GM23338 (cell line): ENCODE measurements at regions not wholly inside any gene's neighbourhood (a gene's known extent, or its start where the extent isn't known, plus 50 kb on each side); places are given as distances from the start of the nearest gene placed in this dataset.

Experiments
- ATAC-seq: fragments of 200-7000 bp; cut with Tn5 transposase; 3 replicates; pipeline ENCODE4 v1.9.1; 2020
- DNase-seq: peaks from one replicate; pipeline ENCODE4 v3.0.0-alpha.2; 2015; ENCODE audit warnings: low spot score
- H2AFZ ChIP-seq: fragments of 200-600 bp; sonication (generic); 2 replicates; pipeline ENCODE4 v1.8.0; 2016; ENCODE audit warnings: antibody characterized with exemption, mild to moderate bottlenecking, moderate library complexity
- H3F3A ChIP-seq: fragments of 200-600 bp; sonication (generic); replicated peaks from 2 replicates; pipeline ENCODE4 v1.8.0; 2017; ENCODE audit warnings: antibody characterized with exemption, mixed run types, low read depth
- H3K27ac ChIP-seq: fragments of 200-600 bp; sonication (generic); 2 replicates; pipeline ENCODE4 v1.6.1; 2016; ENCODE audit warnings: low read depth
- H3K27me3 ChIP-seq: fragments of 200-600 bp; sonication (generic); 2 replicates; pipeline ENCODE4 v1.8.0; 2016; ENCODE audit warnings: mild to moderate bottlenecking, mixed run types, moderate library complexity; ENCODE audit not compliant: insufficient read depth
- H3K36me3 ChIP-seq: fragments of 200-600 bp; sonication (generic); 2 replicates; pipeline ENCODE4 v1.8.0; 2016; ENCODE audit warnings: mild to moderate bottlenecking; ENCODE audit not compliant: insufficient read depth
- H3K4me1 ChIP-seq: fragments of 200-600 bp; sonication (generic); 2 replicates; pipeline ENCODE4 v1.8.0; 2016; ENCODE audit warnings: mild to moderate bottlenecking, moderate library complexity; ENCODE audit not compliant: insufficient read depth
- H3K4me2 ChIP-seq: fragments of 200-600 bp; sonication (generic); 2 replicates; pipeline ENCODE4 v1.7.1; 2017; ENCODE audit warnings: mixed run types
- H3K4me3 ChIP-seq: fragments of 200-600 bp; sonication (generic); 2 replicates; pipeline ENCODE4 v1.6.1; 2016; ENCODE audit warnings: mixed run types
- H3K79me2 ChIP-seq: fragments of 200-600 bp; sonication (generic); replicated peaks from 2 replicates; pipeline ENCODE4 v1.8.0; 2017; ENCODE audit warnings: mild to moderate bottlenecking; ENCODE audit not compliant: insufficient read depth
- H3K9me2 ChIP-seq: fragments of 200-600 bp; sonication (generic); 2 replicates; pipeline ENCODE4 v1.8.0; 2017; ENCODE audit not compliant: insufficient read depth
- H4K20me1 ChIP-seq: fragments of 200-600 bp; sonication (generic); replicated peaks from 2 replicates; pipeline ENCODE4 v1.8.0; 2017; ENCODE audit warnings: mild to moderate bottlenecking; ENCODE audit not compliant: insufficient read depth
- H3K27ac Mint-ChIP-seq: 2 replicates; pipeline ENCODE4 v1.8.0; 2020; ENCODE audit warnings: inconsistent platforms, mild to moderate bottlenecking, moderate library complexity, mixed read lengths
- H3K27me3 Mint-ChIP-seq: 3 replicates; pipeline ENCODE4 v1.8.0; 2022; ENCODE audit warnings: low read depth, mild to moderate bottlenecking, moderate library complexity, mixed read lengths, inconsistent platforms; ENCODE audit not compliant: insufficient read depth, poor library complexity
- H3K36me3 Mint-ChIP-seq: 3 replicates; pipeline ENCODE4 v1.8.0; 2021; ENCODE audit warnings: low read depth, mild to moderate bottlenecking, inconsistent platforms, moderate library complexity, mixed read lengths
- H3K4me1 Mint-ChIP-seq: 3 replicates; pipeline ENCODE4 v1.8.0; 2020; ENCODE audit warnings: mild to moderate bottlenecking, inconsistent platforms, mixed read lengths
- H3K4me3 Mint-ChIP-seq: 3 replicates; pipeline ENCODE4 v1.8.0; 2021; ENCODE audit warnings: moderate library complexity, mild to moderate bottlenecking, inconsistent platforms, mixed read lengths
- H3K9me3 Mint-ChIP-seq: 3 replicates; pipeline ENCODE4 v1.8.0; 2020; ENCODE audit warnings: moderate library complexity, mild to moderate bottlenecking, inconsistent platforms, mixed read lengths
- CTCF ChIP-seq, 2 experiments: fragments of 200-600 bp in 1 of 2; sonication (generic) in 1 of 2; conservative IDR thresholded peaks; 2 replicates each; pipeline versions ENCODE4 v1.5.1 to v1.6.1; 2016 to 2017; ENCODE audit warnings: antibody characterized with exemption in 2 of 2, low read depth in 2 of 2, mild to moderate bottlenecking in 2 of 2, moderate library complexity in 1 of 2
- ETS1 ChIP-seq: IDR thresholded peaks from 2 replicates; pipeline ENCODE4 v1.6.1; 2016; ENCODE audit warnings: antibody characterized with exemption
- EZH2 ChIP-seq: fragments of 200-600 bp; sonication (generic); IDR thresholded peaks from one replicate; pipeline ENCODE4 v1.8.0; 2017; ENCODE audit warnings: antibody characterized with exemption, mild to moderate bottlenecking, low read depth; ENCODE audit not compliant: unreplicated experiment
- EZH2phosphoT487 ChIP-seq: fragments of 200-600 bp; sonication (generic); IDR thresholded peaks from one replicate; pipeline ENCODE4 v1.8.1; 2018; ENCODE audit warnings: antibody characterized with exemption; ENCODE audit not compliant: unreplicated experiment
- JUNB ChIP-seq: IDR thresholded peaks from one replicate; pipeline ENCODE4 v1.6.1; 2016; ENCODE audit warnings: antibody characterized with exemption; ENCODE audit not compliant: unreplicated experiment
- POLR2AphosphoS5 ChIP-seq: IDR thresholded peaks from 2 replicates; pipeline ENCODE4 v1.6.1; 2016; ENCODE audit warnings: antibody characterized with exemption, low read depth
- REST ChIP-seq: IDR thresholded peaks from one replicate; pipeline ENCODE4 v1.6.1; 2018; ENCODE audit warnings: antibody characterized with exemption; ENCODE audit not compliant: unreplicated experiment
- STAT1 ChIP-seq: IDR thresholded peaks from one replicate; pipeline ENCODE4 v1.6.1; 2016; ENCODE audit warnings: antibody characterized with exemption; ENCODE audit not compliant: unreplicated experiment
- ZNF331 ChIP-seq: fragments of 250-450 bp; sonication (Bioruptor Pico); IDR thresholded peaks from 2 replicates; pipeline ENCODE4 v1.5.0; 2020; ENCODE audit warnings: low read depth, mild to moderate bottlenecking, moderate library complexity
- ZNF462 ChIP-seq: fragments of 250-450 bp; sonication (Bioruptor Pico); IDR thresholded peaks from 2 replicates; pipeline ENCODE4 v1.5.0; 2020; ENCODE audit warnings: mild to moderate bottlenecking, moderate library complexity

- TF ChIP-seq EZH2phosphoT487 (no peak), ZNF331 (CRISPR knock-in tag) (no peak), REST (no peak), POLR2AphosphoS5 (no peak), STAT1 (no peak)
Observed at GRCh38 chr7:25722856-25723255, 429.1 kb upstream of the NFE2L3 start (continued).

- Histone ChIP-seq H2AFZ (no peak overlapping the region), H3K9me2 (no peaks in the 10 kb centered on the region), H3K4me3 (no peak overlapping the region), H3F3A (no peaks in the 10 kb centered on the region), H3K27ac (no peak overlapping the region), H3K4me2 (no peak overlapping the region), H4K20me1 (no peaks in the 10 kb centered on the region), H3K27me3 (no peaks in the 10 kb centered on the region), H3K4me1 (peaks cover 20% of the 10 kb centered on the region), H3K36me3 (no peaks in the 10 kb centered on the region), H3K79me2 (no peaks in the 10 kb centered on the region)
- no peak for DNase-seq
- ATAC-seq: no peak
- Mint-ChIP-seq H3K4me3 (no peak overlapping the region), H3K27me3 (peaks cover under 1% of the 10 kb centered on the region), H3K4me1 (peaks cover 27% of the 10 kb centered on the region), H3K36me3 (no peaks in the 10 kb centered on the region), H3K9me3 (no peaks in the 10 kb centered on the region), H3K27ac (no peak overlapping the region)
- TF ChIP-seq STAT1: no peak
- TF ChIP-seq ETS1: no peak
- no peak for TF ChIP-seq JUNB
- no peak for TF ChIP-seq ZNF462 (CRISPR knock-in tag)
- TF ChIP-seq EZH2: no peak
- no peak for TF ChIP-seq CTCF (conservative IDR thresholded peaks at IDR 0.05; ENCODE audit: low read depth in 2 of 2)
Observed at GRCh38 chr7:25725451-25725850, 426.5 kb upstream of the NFE2L3 start.
